NCI-H2227 treated with DMSO at 0.1 percent for 48 hours (cell line): ENCODE measurements at regions not wholly inside any gene's neighbourhood (a gene's known extent, or its start where the extent isn't known, plus 50 kb on each side); places are given as distances from the start of the nearest gene placed in this dataset.

Experiments
- DNase-seq: peaks from one replicate; lab custom pipeline; 2025; lab: John Stamatoyannopoulos, UW

GRCh38 chr13:77423296-77423695, 96.4 kb upstream of the MYCBP2 start:
- no peak for DNase-seq

- DNase-seq, result no peak
Observed at GRCh38 chr13:77422724-77423123, 95.8 kb upstream of the MYCBP2 start.

- DNase-seq, result no peak
Observed at GRCh38 chr13:77417897-77418296, 91.0 kb upstream of the MYCBP2 start.

GRCh38 chr13:77416666-77417212, 89.8 kb upstream of the MYCBP2 start:
- no peak for DNase-seq

GRCh38 chr13:77415253-77416071, 88.6 kb upstream of the MYCBP2 start:
- no peak for DNase-seq

GRCh38 chr13:77412860-77413259, 86.0 kb upstream of the MYCBP2 start:
- no peak for DNase-seq

- no peak for DNase-seq
Observed at GRCh38 chr13:77412116-77412635, 85.3 kb upstream of the MYCBP2 start.

- DNase-seq, result no peak
Observed at GRCh38 chr13:77409412-77409811, 82.5 kb upstream of the MYCBP2 start.

GRCh38 chr13:77406644-77407440, 79.9 kb upstream of the MYCBP2 start:
- DNase-seq, result no peak

GRCh38 chr13:77398825-77399620, 72.1 kb upstream of the MYCBP2 start:
- DNase-seq, result no peak

- DNase-seq, result no peak
Observed at GRCh38 chr13:77397636-77398035, 70.7 kb upstream of the MYCBP2 start.

- no peak for DNase-seq
Observed at GRCh38 chr13:77391475-77391874, 64.6 kb upstream of the MYCBP2 start.

- DNase-seq, result no peak
Observed at GRCh38 chr13:77390391-77390790, 63.5 kb upstream of the MYCBP2 start.

GRCh38 chr13:77389625-77390000, 62.7 kb upstream of the MYCBP2 start:
- no peak for DNase-seq

GRCh38 chr13:77388944-77389624, 62.2 kb upstream of the MYCBP2 start:
- DNase-seq, result no peak

GRCh38 chr13:77387607-77388200, 60.8 kb upstream of the MYCBP2 start:
- DNase-seq, result no peak

GRCh38 chr13:77386880-77387606, 60.1 kb upstream of the MYCBP2 start:
- no peak for DNase-seq

- DNase-seq, result no peak
Observed at GRCh38 chr13:77386046-77386445, 59.2 kb upstream of the MYCBP2 start.

GRCh38 chr13:77384999-77385398, 58.1 kb upstream of the MYCBP2 start:
- no peak for DNase-seq

GRCh38 chr13:77383097-77383496, 56.2 kb upstream of the MYCBP2 start:
- no peak for DNase-seq
